Coronary artery (tissue), 2 donors: ENCODE measurements at regions not wholly inside any gene's neighbourhood (a gene's known extent, or its start where the extent isn't known, plus 50 kb on each side); places are given as distances from the start of the nearest gene placed in this dataset.

Source experiments
- DNase-seq: peaks from one replicate; pipeline ENCODE4 v3.0.0-alpha.2; 2017; ENCODE audit warnings: low spot score
- H3K27ac ChIP-seq, 2 donors: fragments of 200-600 bp; sonication (generic); one replicate each; pipeline ENCODE4 v1.5.1; 2016 to 2019
- H3K4me3 ChIP-seq: fragments of 200-600 bp; sonication (generic); 2 replicates; pipeline ENCODE4 v1.5.1; 2016; ENCODE audit warnings: mild to moderate bottlenecking, moderate library complexity
- TF ChIP-seq, protein P1 (sequence below): fragments of 200-600 bp; sonication (generic); IDR thresholded peaks from one replicate; pipeline ENCODE4 v1.5.1; 2019; ENCODE audit warnings: antibody characterized with exemption

DNA sequence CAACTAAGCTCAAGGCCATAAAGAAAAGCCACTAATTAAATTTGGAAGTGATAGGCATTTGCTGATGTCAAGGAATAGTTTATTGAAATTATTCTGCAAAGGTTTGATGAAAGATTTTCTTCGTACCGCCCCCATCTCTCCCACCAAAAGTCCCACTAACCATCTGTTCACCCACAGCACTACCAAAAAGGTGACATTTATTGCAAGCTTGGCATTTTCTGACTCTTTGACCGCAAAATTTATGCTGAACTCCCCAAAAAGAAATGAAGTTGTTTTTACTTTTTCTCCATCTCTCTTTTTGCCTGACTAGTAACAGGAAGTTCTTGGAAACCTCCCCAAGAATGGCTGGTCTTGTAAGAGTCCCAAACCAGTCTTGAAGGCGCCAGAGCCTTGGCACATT lies 384.9 kb upstream of the SOX9 start:
- DNase-seq, result no peak
- H3K4me3 ChIP-seq, result no peak overlapping the region
- TF ChIP-seq, protein P1, sequence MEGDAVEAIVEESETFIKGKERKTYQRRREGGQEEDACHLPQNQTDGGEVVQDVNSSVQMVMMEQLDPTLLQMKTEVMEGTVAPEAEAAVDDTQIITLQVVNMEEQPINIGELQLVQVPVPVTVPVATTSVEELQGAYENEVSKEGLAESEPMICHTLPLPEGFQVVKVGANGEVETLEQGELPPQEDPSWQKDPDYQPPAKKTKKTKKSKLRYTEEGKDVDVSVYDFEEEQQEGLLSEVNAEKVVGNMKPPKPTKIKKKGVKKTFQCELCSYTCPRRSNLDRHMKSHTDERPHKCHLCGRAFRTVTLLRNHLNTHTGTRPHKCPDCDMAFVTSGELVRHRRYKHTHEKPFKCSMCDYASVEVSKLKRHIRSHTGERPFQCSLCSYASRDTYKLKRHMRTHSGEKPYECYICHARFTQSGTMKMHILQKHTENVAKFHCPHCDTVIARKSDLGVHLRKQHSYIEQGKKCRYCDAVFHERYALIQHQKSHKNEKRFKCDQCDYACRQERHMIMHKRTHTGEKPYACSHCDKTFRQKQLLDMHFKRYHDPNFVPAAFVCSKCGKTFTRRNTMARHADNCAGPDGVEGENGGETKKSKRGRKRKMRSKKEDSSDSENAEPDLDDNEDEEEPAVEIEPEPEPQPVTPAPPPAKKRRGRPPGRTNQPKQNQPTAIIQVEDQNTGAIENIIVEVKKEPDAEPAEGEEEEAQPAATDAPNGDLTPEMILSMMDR, result no peak
- no peak overlapping the region for H3K27ac ChIP-seq

DNA sequence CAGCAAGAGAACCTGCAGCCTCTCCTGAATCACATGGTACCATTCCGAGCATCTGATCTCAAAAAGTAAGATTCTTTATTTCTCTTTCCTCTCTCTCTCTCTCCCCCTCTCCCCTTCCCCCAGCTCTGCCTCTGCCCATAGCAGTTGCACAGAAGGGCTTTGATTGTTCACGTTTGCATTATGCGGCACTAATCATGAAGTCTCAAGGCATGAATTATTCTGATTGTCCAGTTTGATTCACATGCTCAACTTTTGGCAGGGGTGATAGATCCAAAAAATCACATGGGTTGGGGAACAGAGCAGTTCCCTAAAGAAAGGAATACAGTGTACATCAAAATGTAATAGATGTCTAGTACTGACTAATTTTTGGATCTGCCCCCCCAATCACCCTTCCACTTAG lies 380.0 kb upstream of the SOX9 start:
- Histone ChIP-seq H3K27ac (no peak overlapping the region), H3K4me3 (no peak overlapping the region)
- DNase-seq, result no peak
- TF ChIP-seq, protein P1, result no peak

DNA sequence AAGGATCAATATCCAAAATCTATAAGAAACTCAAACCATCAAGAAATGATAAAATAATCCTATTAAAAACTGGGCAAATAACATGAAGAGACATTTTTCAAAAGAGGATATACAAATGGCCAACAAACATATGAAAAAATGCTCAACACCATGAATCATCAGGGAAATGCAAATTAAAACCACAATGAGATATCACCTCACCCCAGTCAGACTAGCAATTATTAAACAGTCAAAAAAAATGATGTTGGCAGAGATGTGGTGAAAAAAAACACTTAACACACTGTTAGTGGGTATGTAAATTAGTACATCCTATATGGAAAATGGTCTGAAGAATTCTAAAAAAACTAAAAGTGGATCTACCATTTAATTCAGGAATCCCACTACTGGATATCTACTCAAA lies 379.0 kb upstream of the SOX9 start:
- Histone ChIP-seq H3K4me3 (no peak overlapping the region), H3K27ac (no peak overlapping the region)
- TF ChIP-seq, protein P1, result no peak
- DNase-seq, result no peak

DNA sequence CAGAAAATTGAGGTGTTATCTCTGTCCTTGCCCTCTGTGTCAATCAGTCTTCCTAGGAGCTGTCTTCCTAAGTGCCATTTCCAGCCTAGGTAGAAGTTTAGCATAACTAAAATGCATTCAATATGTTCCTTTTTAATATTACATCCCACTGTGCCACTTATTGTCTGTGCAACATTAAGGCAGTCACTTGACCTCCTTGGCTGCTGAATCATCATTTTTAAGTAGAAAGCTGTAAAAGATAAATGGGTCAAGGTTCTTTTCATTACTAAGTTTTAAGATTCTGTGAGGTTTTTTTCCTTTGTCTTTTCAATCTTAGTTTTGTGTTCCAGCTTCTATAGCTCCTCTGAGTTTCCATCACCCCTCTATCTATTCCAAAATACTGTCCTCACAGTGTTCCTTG lies 371.9 kb upstream of the SOX9 start:
- Histone ChIP-seq H3K4me3 (no peak overlapping the region), H3K27ac (no peak overlapping the region)
- TF ChIP-seq, protein P1, result no peak
- no peak for DNase-seq

DNA sequence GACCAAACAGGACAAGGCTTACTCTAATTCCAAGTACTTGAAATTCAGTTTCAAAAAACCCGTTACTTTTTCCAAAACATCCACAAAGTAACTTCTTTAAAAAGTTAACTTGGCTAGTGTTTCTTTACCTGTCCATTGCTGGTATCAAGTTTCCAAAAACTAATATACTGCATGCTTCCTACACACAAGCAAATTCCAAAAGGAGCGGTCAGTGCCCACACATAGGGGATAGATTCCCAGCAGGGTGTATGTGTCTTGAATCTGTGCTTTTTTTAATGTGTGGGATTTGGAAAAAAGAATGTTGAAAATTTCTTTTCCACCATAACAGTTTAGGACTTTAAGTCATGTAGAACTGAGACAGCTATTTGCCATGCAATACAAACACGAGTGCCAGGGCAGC lies 367.8 kb upstream of the SOX9 start:
- no peak for DNase-seq
- H3K27ac ChIP-seq, result no peak overlapping the region
- TF ChIP-seq, protein P1, result no peak
- H3K4me3 ChIP-seq, result no peak overlapping the region

DNA sequence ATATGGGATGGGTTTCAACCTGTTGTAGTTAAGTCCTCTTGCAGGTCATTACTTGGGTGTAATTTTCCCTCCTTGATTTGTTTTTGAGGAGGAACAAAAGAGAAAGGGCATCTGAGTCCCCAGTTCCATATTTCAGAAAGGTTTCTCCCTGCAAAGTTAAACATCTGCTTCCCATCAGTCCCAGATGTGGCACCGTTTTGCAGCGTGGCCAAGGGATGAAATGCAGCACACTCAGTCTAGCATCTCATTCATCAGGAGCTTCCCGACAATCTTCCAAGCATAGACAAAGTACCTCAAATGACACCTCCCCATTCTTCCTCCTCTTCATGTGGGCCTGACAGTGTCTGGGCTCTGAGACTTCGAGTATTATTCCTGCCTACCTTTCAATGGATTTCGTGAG lies 363.7 kb upstream of the SOX9 start:
- TF ChIP-seq, protein P1, result no peak
- no peak overlapping the region for H3K27ac ChIP-seq
- H3K4me3 ChIP-seq, result no peak overlapping the region
- no peak for DNase-seq

DNA sequence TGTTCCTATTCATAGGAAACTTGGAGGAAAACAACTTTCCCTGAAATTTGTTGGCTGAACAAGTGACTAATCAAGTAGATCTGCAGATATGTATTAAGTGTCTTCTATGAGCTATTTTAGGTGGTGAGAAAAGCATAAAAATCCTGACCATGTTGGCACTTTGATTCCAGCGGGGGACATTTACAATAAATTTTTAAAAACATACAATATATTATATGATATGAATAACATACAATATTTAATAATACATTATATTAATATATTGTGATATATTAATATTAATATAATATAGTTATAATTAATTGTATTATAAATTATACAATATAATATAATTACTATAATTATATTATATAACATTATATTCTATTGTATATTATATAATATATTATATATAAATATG lies 362.9 kb upstream of the SOX9 start:
- TF ChIP-seq, protein P1, result no peak
- DNase-seq, result no peak
- Histone ChIP-seq H3K4me3 (no peak overlapping the region), H3K27ac (no peak overlapping the region)
